SJCRH30 (cell line): ENCODE measurements at regions not wholly inside any gene's neighbourhood (a gene's known extent, or its start where the extent isn't known, plus 50 kb on each side); places are given as distances from the start of the nearest gene placed in this dataset.
A peak's percentile ranks its signal among the peaks of the same experiment; 100 is the strongest.

ENCODE experiments used
- DNase-seq, 2 experiments: peaks; one replicate each; pipeline ENCODE4 v3.0.0-alpha.2; 2015 to 2020
- H3K27ac ChIP-seq: fragments of 250-450 bp; sonication (Bioruptor Pico); 2 replicates; pipeline ENCODE4 v1.5.1; 2020; ENCODE audit warnings: mild to moderate bottlenecking, moderate library complexity
- H3K27me3 ChIP-seq: fragments of 250-450 bp; sonication (Bioruptor Pico); 2 replicates; pipeline ENCODE4 v1.5.1; 2020; ENCODE audit warnings: mild to moderate bottlenecking, moderate library complexity
- H3K36me3 ChIP-seq: fragments of 250-450 bp; sonication (Bioruptor Pico); 2 replicates; pipeline ENCODE4 v1.5.1; 2020; ENCODE audit warnings: mild to moderate bottlenecking, moderate library complexity
- H3K4me1 ChIP-seq: fragments of 250-450 bp; sonication (Bioruptor Pico); 2 replicates; pipeline ENCODE4 v1.5.1; 2020; ENCODE audit warnings: mild to moderate bottlenecking, moderate library complexity
- H3K4me3 ChIP-seq: fragments of 250-450 bp; sonication (Bioruptor Pico); 2 replicates; pipeline ENCODE4 v1.5.1; 2020; ENCODE audit warnings: mild to moderate bottlenecking, moderate library complexity
- H3K9me3 ChIP-seq: fragments of 250-450 bp; sonication (Bioruptor Pico); replicated peaks from 2 replicates; pipeline ENCODE4 v1.5.1; 2020; ENCODE audit warnings: mild to moderate bottlenecking, moderate library complexity

- no peaks in the 10 kb centered on the region for H3K9me3 ChIP-seq
- no peak for DNase-seq
- peaks cover 6% of the 10 kb centered on the region; the same call in 1 of the 2 replicates for H3K27me3 ChIP-seq
- no peak overlapping the region for H3K4me3 ChIP-seq
- no peaks in the 10 kb centered on the region for H3K4me1 ChIP-seq
- H3K27ac ChIP-seq, result no peak overlapping the region
- H3K36me3 ChIP-seq, result no peaks in the 10 kb centered on the region
Observed at GRCh38 chr2:48873666-48874065, 118.1 kb upstream of the LHCGR start.

GRCh38 chr2:48870942-48871341 is 115.4 kb upstream of the LHCGR start:
- H3K27me3 ChIP-seq, result peaks cover 6% of the 10 kb centered on the region; the same call in 1 of the 2 replicates
- no peak for DNase-seq
- no peaks in the 10 kb centered on the region for H3K9me3 ChIP-seq
- H3K27ac ChIP-seq, result no peak overlapping the region
- H3K4me1 ChIP-seq, result no peaks in the 10 kb centered on the region
- H3K36me3 ChIP-seq, result no peaks in the 10 kb centered on the region
- no peak overlapping the region for H3K4me3 ChIP-seq

- no peaks in the 10 kb centered on the region for H3K36me3 ChIP-seq
- H3K9me3 ChIP-seq, result no peaks in the 10 kb centered on the region
- no peak overlapping the region for H3K27ac ChIP-seq
- H3K4me3 ChIP-seq, result no peak overlapping the region
- DNase-seq, result no peak
- peaks cover 4% of the 10 kb centered on the region; the same call in 1 of the 2 replicates for H3K27me3 ChIP-seq
- H3K4me1 ChIP-seq, result no peaks in the 10 kb centered on the region
Observed at GRCh38 chr2:48870503-48870902, 115.0 kb upstream of the LHCGR start.

GRCh38 chr2:48865704-48866103 is 110.2 kb upstream of the LHCGR start:
- H3K27me3 ChIP-seq, result no peaks in the 10 kb centered on the region
- H3K27ac ChIP-seq, result no peak overlapping the region
- no peak overlapping the region for H3K4me3 ChIP-seq
- DNase-seq, result no peak
- H3K36me3 ChIP-seq, result no peaks in the 10 kb centered on the region
- no peaks in the 10 kb centered on the region for H3K4me1 ChIP-seq
- H3K9me3 ChIP-seq, result no peaks in the 10 kb centered on the region

GRCh38 chr2:48860380-48860779 is 104.9 kb upstream of the LHCGR start:
- Histone ChIP-seq H3K9me3 (no peaks in the 10 kb centered on the region), H3K27ac (no peak overlapping the region), H3K4me3 (no peak overlapping the region), H3K4me1 (no peaks in the 10 kb centered on the region), H3K36me3 (no peaks in the 10 kb centered on the region), H3K27me3 (no peaks in the 10 kb centered on the region)
- no peak for DNase-seq

GRCh38 chr2:48856657-48857056 is 101.1 kb upstream of the LHCGR start:
- H3K27ac ChIP-seq, result no peak overlapping the region

GRCh38 chr2:48856144-48856543 is 100.6 kb upstream of the LHCGR start:
- Histone ChIP-seq H3K4me1 (no peaks in the 10 kb centered on the region; the same call in 1 of the 2 replicates), H3K9me3 (no peaks in the 10 kb centered on the region), H3K27ac (no peak overlapping the region), H3K27me3 (no peaks in the 10 kb centered on the region), H3K4me3 (no peak overlapping the region), H3K36me3 (no peaks in the 10 kb centered on the region)
- no peak for DNase-seq

More at GRCh38 chr2:48856657-48857056, 101.1 kb upstream of the LHCGR start:
- Histone ChIP-seq H3K4me1 (no peaks in the 10 kb centered on the region; the same call in 1 of the 2 replicates), H3K36me3 (no peaks in the 10 kb centered on the region), H3K27me3 (no peaks in the 10 kb centered on the region), H3K9me3 (no peaks in the 10 kb centered on the region), H3K4me3 (no peak overlapping the region)
- DNase-seq, result no peak

GRCh38 chr2:48855142-48855541 is 99.6 kb upstream of the LHCGR start:
- no peak overlapping the region for H3K4me3 ChIP-seq
- no peak overlapping the region for H3K27ac ChIP-seq

GRCh38 chr2:48854681-48855080 is 99.2 kb upstream of the LHCGR start:
- H3K4me1 ChIP-seq, result no peaks in the 10 kb centered on the region; the same call in 1 of the 2 replicates
- H3K27me3 ChIP-seq, result no peaks in the 10 kb centered on the region
- H3K27ac ChIP-seq, result no peak overlapping the region
- no peak for DNase-seq
- H3K9me3 ChIP-seq, result no peaks in the 10 kb centered on the region
- H3K4me3 ChIP-seq, result no peak overlapping the region
- H3K36me3 ChIP-seq, result no peaks in the 10 kb centered on the region

More at GRCh38 chr2:48855142-48855541, 99.6 kb upstream of the LHCGR start:
- Histone ChIP-seq H3K36me3 (no peaks in the 10 kb centered on the region), H3K4me1 (no peaks in the 10 kb centered on the region; the same call in 1 of the 2 replicates), H3K27me3 (no peaks in the 10 kb centered on the region), H3K9me3 (no peaks in the 10 kb centered on the region)
- DNase-seq, result no peak

- DNase-seq, result no peak
- H3K27ac ChIP-seq, result no peak overlapping the region
Observed at GRCh38 chr2:48852938-48853337, 97.4 kb upstream of the LHCGR start.

GRCh38 chr2:48851161-48851560 is 95.6 kb upstream of the LHCGR start:
- Histone ChIP-seq H3K4me1 (no peaks in the 10 kb centered on the region; the same call in 1 of the 2 replicates), H3K36me3 (no peaks in the 10 kb centered on the region), H3K4me3 (no peak overlapping the region), H3K9me3 (no peaks in the 10 kb centered on the region), H3K27ac (no peak overlapping the region), H3K27me3 (no peaks in the 10 kb centered on the region)
- DNase-seq, result no peak

More at GRCh38 chr2:48852938-48853337, 97.4 kb upstream of the LHCGR start:
- Histone ChIP-seq H3K4me1 (no peaks in the 10 kb centered on the region; the same call in 1 of the 2 replicates), H3K36me3 (no peaks in the 10 kb centered on the region), H3K4me3 (no peak overlapping the region), H3K9me3 (no peaks in the 10 kb centered on the region), H3K27me3 (no peaks in the 10 kb centered on the region)

- Histone ChIP-seq H3K9me3 (no peaks in the 10 kb centered on the region), H3K27ac (no peak overlapping the region), H3K36me3 (no peaks in the 10 kb centered on the region), H3K27me3 (no peaks in the 10 kb centered on the region), H3K4me3 (no peak overlapping the region), H3K4me1 (peaks cover 6% of the 10 kb centered on the region; the same call in 1 of the 2 replicates)
- no peak for DNase-seq
Observed at GRCh38 chr2:48849770-48850169, 94.2 kb upstream of the LHCGR start.

- Histone ChIP-seq H3K4me3 (no peak overlapping the region), H3K36me3 (no peaks in the 10 kb centered on the region), H3K9me3 (no peaks in the 10 kb centered on the region), H3K4me1 (peaks cover 12% of the 10 kb centered on the region; the same call in 1 of the 2 replicates), H3K27me3 (no peaks in the 10 kb centered on the region), H3K27ac (no peak overlapping the region)
- peak in 1 of 2 experiments; percentile 19 for DNase-seq
Observed at GRCh38 chr2:48845684-48846083, 90.2 kb upstream of the LHCGR start.

- no peaks in the 10 kb centered on the region for H3K9me3 ChIP-seq
- no peaks in the 10 kb centered on the region for H3K36me3 ChIP-seq
- no peak overlapping the region for H3K27ac ChIP-seq
- peak; percentile 38 to 52 for DNase-seq
- H3K4me3 ChIP-seq, result no peak overlapping the region
- no peaks in the 10 kb centered on the region for H3K27me3 ChIP-seq
- H3K4me1 ChIP-seq, result peaks cover 12% of the 10 kb centered on the region; the same call in 1 of the 2 replicates
Observed at GRCh38 chr2:48844417-48845155, 89.1 kb upstream of the LHCGR start.

GRCh38 chr2:48841126-48841525 is 85.6 kb upstream of the LHCGR start:
- Histone ChIP-seq H3K27me3 (no peaks in the 10 kb centered on the region), H3K9me3 (no peaks in the 10 kb centered on the region), H3K4me3 (no peak overlapping the region), H3K36me3 (no peaks in the 10 kb centered on the region), H3K27ac (no peak overlapping the region), H3K4me1 (peaks cover 12% of the 10 kb centered on the region; the same call in 1 of the 2 replicates)
- no peak for DNase-seq

GRCh38 chr2:48838029-48838428 is 82.5 kb upstream of the LHCGR start:
- no peak for DNase-seq
- Histone ChIP-seq H3K27me3 (no peaks in the 10 kb centered on the region), H3K9me3 (no peaks in the 10 kb centered on the region), H3K36me3 (no peaks in the 10 kb centered on the region), H3K27ac (no peak overlapping the region), H3K4me1 (no peaks in the 10 kb centered on the region), H3K4me3 (no peak overlapping the region)
